Neutrophil (primary cell): ENCODE measurements at regions not wholly inside any gene's neighbourhood (a gene's known extent, or its start where the extent isn't known, plus 50 kb on each side); places are given as distances from the start of the nearest gene placed in this dataset.

ENCODE experiments used
- H3K27ac ChIP-seq: fragments of 200-600 bp; sonication (generic); 2 replicates; pipeline ENCODE4 v1.5.1; 2016; ENCODE audit warnings: mild to moderate bottlenecking, moderate library complexity
- H3K27me3 ChIP-seq: fragments of 200-600 bp; sonication (generic); 2 replicates; pipeline ENCODE4 v1.6.0; 2016; ENCODE audit warnings: mild to moderate bottlenecking
- H3K36me3 ChIP-seq: fragments of 200-600 bp; sonication (generic); 2 replicates; pipeline ENCODE4 v1.5.1; 2017
- H3K4me1 ChIP-seq, 2 experiments: fragments of 200-600 bp in 1 of 2; sonication (generic) in 1 of 2; 1 replicate in 1 of 2; 2 replicates in 1 of 2; pipeline versions ENCODE4 v1.5.1 to v1.6.1; 2013 to 2016; ENCODE audit warnings: low read depth in 1 of 2, low read length in 1 of 2, mild to moderate bottlenecking in 1 of 2, moderate library complexity in 1 of 2; ENCODE audit not compliant: control insufficient read depth in 1 of 2, insufficient read depth in 1 of 2
- H3K4me3 ChIP-seq, 2 experiments: fragments of 200-600 bp in 1 of 2; sonication (generic) in 1 of 2; 1 replicate in 1 of 2; 2 replicates in 1 of 2; pipeline ENCODE4 v1.5.1; 2013 to 2016; ENCODE audit warnings: low read depth in 1 of 2, low read length in 1 of 2, mild to moderate bottlenecking in 1 of 2, moderate library complexity in 1 of 2
- H3K9me3 ChIP-seq: fragments of 200-600 bp; sonication (generic); 2 replicates; pipeline ENCODE4 v1.5.1; 2016
- TF ChIP-seq, protein P1 (sequence below): fragments of 200-600 bp; sonication (generic); IDR thresholded peaks from 2 replicates; pipeline ENCODE4 v1.5.1; 2016; ENCODE audit warnings: antibody characterized with exemption

DNA sequence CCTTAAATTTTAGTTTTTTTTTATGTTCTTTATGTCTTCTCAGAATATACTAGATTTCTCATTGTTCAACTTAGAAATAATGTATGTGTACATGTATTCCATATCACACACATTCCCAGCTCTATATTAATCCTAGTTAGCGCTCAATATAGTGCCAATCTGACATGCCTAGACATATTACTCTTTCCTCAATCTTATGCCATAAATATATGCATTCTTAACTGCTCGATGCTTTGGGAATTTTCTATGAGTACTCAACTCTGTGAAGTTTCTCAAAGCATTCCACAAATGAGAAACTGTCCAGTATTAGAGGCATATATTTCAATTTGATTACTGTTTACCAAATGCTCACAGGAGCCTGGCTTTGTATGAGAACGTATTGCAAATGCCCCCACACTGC lies 231.2 kb upstream of the VEGFC start:
- Histone ChIP-seq H3K27ac (no peak overlapping the region), H3K4me3 (no peak overlapping the region), H3K9me3 (no peaks in the 10 kb centered on the region), H3K36me3 (no peaks in the 10 kb centered on the region), H3K27me3 (no peaks in the 10 kb centered on the region), H3K4me1 (no peaks in the 10 kb centered on the region)
- TF ChIP-seq, protein P1, sequence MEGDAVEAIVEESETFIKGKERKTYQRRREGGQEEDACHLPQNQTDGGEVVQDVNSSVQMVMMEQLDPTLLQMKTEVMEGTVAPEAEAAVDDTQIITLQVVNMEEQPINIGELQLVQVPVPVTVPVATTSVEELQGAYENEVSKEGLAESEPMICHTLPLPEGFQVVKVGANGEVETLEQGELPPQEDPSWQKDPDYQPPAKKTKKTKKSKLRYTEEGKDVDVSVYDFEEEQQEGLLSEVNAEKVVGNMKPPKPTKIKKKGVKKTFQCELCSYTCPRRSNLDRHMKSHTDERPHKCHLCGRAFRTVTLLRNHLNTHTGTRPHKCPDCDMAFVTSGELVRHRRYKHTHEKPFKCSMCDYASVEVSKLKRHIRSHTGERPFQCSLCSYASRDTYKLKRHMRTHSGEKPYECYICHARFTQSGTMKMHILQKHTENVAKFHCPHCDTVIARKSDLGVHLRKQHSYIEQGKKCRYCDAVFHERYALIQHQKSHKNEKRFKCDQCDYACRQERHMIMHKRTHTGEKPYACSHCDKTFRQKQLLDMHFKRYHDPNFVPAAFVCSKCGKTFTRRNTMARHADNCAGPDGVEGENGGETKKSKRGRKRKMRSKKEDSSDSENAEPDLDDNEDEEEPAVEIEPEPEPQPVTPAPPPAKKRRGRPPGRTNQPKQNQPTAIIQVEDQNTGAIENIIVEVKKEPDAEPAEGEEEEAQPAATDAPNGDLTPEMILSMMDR: no peak

DNA sequence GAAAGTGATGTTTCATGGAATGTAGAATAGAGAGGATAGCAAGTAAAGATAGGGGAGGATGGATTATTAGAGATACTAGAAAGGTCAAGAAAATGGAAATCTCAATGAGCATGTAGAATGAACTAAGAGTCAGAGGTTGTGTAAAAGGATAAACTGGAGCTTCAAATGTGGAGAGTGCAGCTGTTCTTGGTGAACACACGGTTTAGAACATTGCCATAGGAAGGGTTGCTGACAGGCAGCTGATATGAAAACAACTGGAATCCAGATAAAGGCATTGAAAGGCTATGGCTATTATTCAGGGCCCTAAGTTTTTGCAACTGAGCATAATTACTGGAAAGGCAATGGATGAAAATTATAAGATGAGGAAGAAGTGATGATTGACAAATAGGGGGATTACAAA lies 239.6 kb upstream of the VEGFC start:
- H3K27me3 ChIP-seq: no peaks in the 10 kb centered on the region
- no peaks in the 10 kb centered on the region for H3K4me1 ChIP-seq
- no peaks in the 10 kb centered on the region for H3K36me3 ChIP-seq
- H3K4me3 ChIP-seq: no peak overlapping the region
- no peaks in the 10 kb centered on the region for H3K9me3 ChIP-seq
- TF ChIP-seq, protein P1: no peak
- no peak overlapping the region for H3K27ac ChIP-seq

DNA sequence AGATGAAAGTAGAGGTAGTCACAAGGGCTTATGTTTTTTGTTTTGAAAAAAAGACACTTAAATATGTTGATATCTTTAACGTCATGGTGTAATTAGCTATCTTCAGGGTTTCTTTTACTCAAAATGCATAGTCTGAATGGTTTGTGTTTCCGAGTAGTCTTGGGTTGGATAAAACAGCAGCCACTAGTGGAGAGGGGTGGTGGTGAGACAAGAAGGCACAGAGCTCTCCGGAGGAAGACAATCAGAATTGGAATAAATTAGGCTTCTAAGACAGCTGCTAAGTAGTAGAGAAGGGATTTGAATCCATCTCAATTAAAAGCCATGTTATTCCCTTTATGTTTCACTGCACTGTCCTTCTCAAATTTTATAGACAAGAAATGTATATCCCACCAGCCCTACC lies 240.4 kb upstream of the VEGFC start:
- Histone ChIP-seq H3K4me1 (no peaks in the 10 kb centered on the region), H3K36me3 (no peaks in the 10 kb centered on the region), H3K9me3 (no peaks in the 10 kb centered on the region), H3K27me3 (no peaks in the 10 kb centered on the region), H3K4me3 (no peak overlapping the region), H3K27ac (no peak overlapping the region)
- TF ChIP-seq, protein P1: no peak

DNA sequence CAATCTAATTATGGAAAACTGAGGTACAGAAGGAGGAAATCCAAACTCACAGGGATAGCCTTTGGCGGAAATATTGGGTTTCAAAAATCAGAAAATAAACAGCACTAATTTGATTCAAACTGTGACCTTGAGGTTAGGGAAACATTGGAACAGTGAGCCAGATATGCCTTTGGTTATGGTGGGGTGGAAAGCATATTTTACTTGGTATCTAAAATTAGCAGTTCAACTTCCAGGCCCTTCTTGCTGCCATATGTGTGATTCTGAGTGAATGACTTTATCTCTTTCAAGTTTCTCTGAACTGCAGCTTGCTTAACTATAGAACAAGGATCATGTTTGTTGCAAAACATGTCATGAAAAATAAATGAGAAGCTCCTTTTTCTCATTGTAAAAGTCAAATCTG lies 240.9 kb upstream of the VEGFC start:
- H3K4me1 ChIP-seq: no peaks in the 10 kb centered on the region
- TF ChIP-seq, protein P1: no peak
- H3K27ac ChIP-seq: no peak overlapping the region
- no peaks in the 10 kb centered on the region for H3K9me3 ChIP-seq
- no peaks in the 10 kb centered on the region for H3K27me3 ChIP-seq
- H3K36me3 ChIP-seq: no peaks in the 10 kb centered on the region
- no peak overlapping the region for H3K4me3 ChIP-seq

DNA sequence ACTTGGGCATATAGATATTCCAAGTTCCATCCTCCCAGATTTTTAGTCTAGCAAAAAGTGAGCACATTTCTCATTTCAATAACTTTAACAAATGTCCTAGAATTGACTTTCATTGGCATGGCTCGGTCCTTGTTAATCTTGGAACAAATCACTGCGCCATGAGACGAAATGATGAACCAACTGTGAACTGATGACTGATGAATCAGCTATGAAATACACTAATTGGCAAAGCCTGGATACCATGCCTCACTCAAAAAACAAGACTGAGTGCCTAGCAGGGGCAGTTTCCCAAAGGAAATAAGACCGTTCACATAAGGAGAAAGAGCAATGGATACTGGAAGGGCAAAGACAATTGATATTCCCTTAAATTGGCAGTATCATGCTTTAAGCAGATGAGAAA lies 248.6 kb upstream of the VEGFC start:
- Histone ChIP-seq H3K27ac (no peak overlapping the region), H3K27me3 (no peaks in the 10 kb centered on the region), H3K36me3 (no peaks in the 10 kb centered on the region), H3K4me3 (no peak overlapping the region), H3K4me1 (no peaks in the 10 kb centered on the region), H3K9me3 (no peaks in the 10 kb centered on the region)
- TF ChIP-seq, protein P1: no peak
